Suprapubic skin (tissue), 4 donors: ENCODE measurements at regions not wholly inside any gene's neighbourhood (a gene's known extent, or its start where the extent isn't known, plus 50 kb on each side); places are given as distances from the start of the nearest gene placed in this dataset.

ENCODE experiments used
- EP300 ChIP-seq: sonication (generic); formaldehyde crosslinking; IDR thresholded peaks from one replicate; pipeline ENCODE4 v1.6.1; 2017; ENCODE audit warnings: antibody characterized with exemption
- POLR2A ChIP-seq, 2 donors: fragments of 450-650 bp; IDR thresholded peaks; one replicate each; pipeline ENCODE4 v1.6.1; 2017; ENCODE audit warnings: antibody characterized with exemption in 2 of 2, mild to moderate bottlenecking in 2 of 2, moderate library complexity in 2 of 2
- POLR2AphosphoS5 ChIP-seq, 3 donors: sonication (generic); formaldehyde crosslinking; IDR thresholded peaks; one replicate each; pipeline ENCODE4 v1.6.1; 2017; ENCODE audit warnings: antibody characterized with exemption in 3 of 3
- TF ChIP-seq, protein P1 (sequence below), 2 donors: fragments of 200-600 bp in 1 of 2; fragments of 450-650 bp in 1 of 2; sonication (generic) in 1 of 2; IDR thresholded peaks; one replicate each; pipeline ENCODE4 v1.5.1; 2016 to 2019; ENCODE audit warnings: antibody characterized with exemption in 2 of 2, mild to moderate bottlenecking in 1 of 2, moderate library complexity in 1 of 2

DNA sequence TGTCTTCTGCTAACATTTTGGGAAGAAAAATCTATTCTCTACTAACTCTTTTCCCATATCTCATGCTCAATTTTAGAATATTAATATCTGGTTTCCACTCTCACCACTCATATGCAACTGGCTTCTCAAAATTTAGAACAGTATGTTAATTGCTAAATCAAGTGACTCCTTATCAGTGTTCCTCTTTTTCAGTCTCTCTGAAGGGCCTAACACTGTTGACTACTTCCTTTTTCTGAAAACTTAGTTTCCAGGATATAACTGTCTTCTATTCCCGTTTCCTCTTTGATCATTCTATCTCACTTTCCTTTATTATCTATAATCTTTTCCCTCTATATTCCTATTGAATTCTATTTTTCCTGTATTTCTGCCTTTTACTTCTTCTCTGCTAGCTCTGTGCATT lies 1717.2 kb upstream of the C9orf72 start:
- TF ChIP-seq POLR2A (IDR thresholded peaks at IDR 0.05) = no peak
- TF ChIP-seq POLR2AphosphoS5 (IDR thresholded peaks at IDR 0.05) = no peak
- TF ChIP-seq, protein P1, sequence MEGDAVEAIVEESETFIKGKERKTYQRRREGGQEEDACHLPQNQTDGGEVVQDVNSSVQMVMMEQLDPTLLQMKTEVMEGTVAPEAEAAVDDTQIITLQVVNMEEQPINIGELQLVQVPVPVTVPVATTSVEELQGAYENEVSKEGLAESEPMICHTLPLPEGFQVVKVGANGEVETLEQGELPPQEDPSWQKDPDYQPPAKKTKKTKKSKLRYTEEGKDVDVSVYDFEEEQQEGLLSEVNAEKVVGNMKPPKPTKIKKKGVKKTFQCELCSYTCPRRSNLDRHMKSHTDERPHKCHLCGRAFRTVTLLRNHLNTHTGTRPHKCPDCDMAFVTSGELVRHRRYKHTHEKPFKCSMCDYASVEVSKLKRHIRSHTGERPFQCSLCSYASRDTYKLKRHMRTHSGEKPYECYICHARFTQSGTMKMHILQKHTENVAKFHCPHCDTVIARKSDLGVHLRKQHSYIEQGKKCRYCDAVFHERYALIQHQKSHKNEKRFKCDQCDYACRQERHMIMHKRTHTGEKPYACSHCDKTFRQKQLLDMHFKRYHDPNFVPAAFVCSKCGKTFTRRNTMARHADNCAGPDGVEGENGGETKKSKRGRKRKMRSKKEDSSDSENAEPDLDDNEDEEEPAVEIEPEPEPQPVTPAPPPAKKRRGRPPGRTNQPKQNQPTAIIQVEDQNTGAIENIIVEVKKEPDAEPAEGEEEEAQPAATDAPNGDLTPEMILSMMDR (IDR thresholded peaks at IDR 0.05) = no peak
- no peak for TF ChIP-seq EP300
